HG03139 (cell line): ENCODE measurements at regions not wholly inside any gene's neighbourhood (a gene's known extent, or its start where the extent isn't known, plus 50 kb on each side); places are given as distances from the start of the nearest gene placed in this dataset.

Experiments
- ATAC-seq: cut with Tn5 transposase; IDR thresholded peaks from one replicate; pipeline ENCODE4 v1.9.1; 2021; ENCODE audit not compliant: unreplicated experiment

DNA sequence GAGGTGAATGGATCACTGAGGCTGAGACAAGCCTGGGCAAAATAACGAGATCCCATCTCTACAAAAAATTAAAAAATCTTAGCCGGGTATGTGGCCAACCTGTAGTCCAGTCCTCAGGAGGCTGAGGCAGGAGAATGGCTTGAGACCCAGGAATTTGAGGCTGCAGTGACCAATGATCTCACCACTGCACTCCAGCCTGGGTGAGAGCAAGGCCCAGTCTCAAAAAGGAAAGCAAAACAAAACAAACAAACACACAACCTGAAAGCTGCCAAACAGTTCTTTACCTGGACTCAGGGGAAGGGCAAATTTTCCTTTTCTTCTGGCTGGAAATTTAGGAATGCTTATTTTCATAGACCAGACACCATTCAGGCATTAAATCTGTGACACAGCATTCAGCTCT, 163.1 kb upstream of the FAT1 start:
- ATAC-seq: no peak

DNA sequence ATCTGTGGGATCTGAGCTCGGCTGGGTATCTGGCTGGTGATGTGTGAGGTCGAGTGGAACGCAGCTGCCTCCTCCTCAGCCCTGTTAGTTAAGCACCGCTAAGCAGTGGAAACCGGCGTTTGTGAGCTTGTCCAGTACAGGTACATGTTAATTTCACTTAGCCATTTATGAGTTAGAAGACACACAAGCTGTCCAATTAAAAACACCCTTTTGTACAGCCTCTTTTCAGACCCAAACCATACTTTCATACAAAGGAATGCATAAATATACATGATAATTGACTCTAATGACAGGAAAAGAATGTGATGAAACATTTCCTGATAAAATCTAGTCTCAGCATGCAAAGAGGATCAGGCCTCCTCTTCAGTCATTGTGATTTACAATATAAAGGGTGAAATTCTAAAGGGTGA, 163.6 kb upstream of the FAT1 start:
- no peak for ATAC-seq

DNA sequence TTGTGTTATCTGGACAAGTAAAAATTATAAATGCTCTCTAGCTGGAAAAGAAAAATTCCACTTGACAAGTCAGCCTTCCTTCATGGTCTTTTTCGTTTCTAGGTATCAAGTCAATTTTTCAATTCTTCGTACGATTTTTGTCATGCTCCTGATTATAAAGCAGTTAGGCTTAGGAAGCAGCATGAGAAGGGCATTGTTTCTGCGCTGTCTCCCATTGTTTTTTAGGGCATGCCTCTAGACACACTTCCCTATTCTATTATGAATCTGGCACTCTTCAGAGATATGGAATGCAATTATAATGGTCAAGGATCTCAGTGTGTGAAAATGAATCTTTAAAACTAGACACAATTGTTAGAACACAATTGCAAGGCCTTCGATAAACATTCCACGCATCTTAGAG, 164.1 kb upstream of the FAT1 start:
- no peak for ATAC-seq

DNA sequence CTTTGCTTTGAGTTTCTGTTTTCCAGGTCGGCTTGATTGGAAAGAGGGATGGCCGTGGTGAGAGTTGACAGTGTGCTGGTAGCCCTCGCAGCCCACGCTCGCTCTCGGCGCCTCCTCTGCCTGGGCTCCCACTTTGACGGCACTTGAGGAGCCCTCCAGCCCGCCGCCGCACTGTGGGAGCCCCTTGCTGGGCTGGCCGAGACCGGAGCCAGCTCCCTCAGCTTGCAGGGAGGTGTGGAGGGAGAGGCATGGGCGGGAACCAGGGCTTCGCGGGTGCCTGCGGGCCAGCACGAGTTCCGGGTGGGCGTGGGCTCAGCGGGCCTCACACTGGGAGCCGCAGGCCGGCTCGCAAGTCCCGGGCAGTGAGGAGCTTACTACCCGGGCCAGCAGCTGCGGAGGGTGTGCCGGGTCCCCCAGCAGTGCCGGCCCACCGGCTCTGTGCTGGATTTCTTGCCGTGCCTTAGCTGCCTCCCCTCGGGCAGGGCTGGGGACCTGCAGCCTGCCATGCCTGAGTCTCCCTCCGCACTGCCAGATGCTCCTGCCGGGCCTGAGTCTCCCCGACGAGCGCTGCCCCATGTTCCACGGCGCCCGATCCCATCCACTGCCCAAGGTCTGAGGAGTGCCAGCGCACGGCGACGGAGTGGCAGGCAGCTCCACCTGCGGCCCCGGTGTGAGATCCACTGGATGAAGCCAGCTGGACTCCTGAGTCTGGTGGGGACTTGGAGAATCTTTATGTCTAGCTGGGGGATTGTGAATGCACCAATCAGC, 166.4 kb upstream of the FAT1 start:
- ATAC-seq: no peak

DNA sequence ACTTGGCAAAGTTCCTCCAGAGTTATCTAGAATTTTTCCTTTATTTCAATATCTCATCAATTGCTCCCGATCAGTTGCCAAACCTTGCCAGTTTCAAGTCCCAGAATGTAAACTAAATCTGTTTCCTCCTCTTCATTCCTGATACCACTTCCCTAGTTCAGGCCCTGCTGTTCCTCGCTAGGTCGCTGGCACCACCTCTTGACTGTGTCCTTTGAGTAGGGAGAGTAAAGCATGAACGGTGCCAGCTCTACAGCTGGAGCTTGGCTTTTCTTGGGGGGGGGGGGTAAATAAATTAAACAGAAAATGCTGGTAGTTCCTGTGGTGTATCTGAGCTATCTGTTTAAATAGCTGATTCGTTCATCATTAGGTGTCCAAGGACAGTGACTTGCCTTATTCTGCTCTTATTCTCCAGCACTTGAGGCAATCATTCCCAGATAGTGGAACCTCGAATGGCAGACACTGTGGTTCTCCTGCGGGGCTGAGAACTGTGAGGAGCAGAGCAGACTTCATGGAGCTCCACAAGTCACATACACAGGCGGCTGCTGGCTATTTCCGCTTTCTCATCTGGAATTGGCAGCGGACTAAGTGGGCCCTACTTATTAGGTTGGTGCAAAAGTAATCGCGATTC, 168.3 kb upstream of the FAT1 start:
- no peak for ATAC-seq

DNA sequence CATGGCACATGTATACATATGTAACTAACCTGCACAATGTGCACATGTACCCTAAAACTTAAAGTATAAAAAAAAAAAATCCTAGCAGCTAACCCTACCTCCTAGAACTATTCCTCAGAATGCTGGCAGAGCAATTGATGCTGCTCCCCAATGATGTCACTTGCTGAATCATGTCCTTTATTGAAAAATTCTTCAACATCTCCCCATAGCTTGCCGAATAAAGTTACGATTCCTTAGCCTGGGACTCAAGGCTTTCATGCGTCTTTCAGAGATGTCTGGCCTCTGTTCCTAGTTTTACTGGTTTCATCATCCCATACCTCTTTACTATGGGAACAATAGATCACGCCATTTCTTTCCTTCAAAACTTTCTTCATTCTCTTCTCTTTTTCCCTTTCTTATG, 174.7 kb upstream of the FAT1 start:
- no peak for ATAC-seq

DNA sequence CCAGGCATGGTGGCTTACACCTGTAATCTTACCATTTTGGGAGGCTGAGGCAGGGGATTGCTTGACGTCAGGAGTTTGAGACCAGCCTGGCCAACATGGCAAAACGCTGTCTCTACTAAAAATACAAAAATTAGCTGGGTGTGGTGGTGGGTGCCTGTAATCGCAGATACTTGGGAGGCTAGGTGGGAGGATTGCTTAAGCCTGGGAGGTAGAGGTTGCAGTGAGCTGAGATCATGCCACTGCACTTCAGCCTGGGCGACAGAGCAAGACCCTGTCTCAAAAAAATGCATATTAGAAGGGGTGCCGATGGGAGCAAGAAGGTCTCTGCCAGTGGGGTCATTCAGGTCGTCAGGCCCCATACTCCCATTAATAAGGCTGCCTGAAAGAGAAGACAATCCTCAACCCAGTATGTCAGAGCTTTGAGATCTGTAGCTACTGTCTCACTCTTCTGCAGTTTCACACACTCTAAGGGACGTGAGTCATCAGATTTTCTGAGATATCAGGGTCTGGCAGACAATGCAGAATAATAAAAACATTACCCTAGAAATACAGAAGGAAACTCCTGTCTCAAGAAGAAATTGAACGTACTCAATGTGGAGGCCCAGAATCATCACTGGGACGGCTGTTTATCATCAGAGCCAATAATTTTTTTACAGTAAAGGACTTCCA, 176.7 kb upstream of the FAT1 start:
- no peak for ATAC-seq

DNA sequence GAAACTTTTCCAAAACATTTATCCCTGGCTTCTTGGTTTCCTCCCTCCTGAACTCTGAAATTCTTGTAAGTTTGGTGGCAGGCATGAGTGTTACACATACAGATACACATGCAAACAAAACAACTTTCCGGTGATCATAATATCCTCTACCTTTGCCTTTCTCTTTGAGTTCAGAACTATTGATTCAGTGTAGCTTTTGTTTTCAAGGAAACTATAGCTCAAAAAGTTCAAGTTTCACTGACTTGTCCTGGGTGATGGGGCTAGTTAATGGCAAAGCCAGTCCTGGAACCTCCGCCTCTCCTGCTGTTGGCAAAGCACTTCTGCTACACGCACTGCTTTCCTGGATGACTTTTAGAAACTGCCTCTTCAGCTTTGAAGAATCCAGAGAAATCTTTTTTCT, 177.3 kb upstream of the FAT1 start:
- no peak for ATAC-seq

DNA sequence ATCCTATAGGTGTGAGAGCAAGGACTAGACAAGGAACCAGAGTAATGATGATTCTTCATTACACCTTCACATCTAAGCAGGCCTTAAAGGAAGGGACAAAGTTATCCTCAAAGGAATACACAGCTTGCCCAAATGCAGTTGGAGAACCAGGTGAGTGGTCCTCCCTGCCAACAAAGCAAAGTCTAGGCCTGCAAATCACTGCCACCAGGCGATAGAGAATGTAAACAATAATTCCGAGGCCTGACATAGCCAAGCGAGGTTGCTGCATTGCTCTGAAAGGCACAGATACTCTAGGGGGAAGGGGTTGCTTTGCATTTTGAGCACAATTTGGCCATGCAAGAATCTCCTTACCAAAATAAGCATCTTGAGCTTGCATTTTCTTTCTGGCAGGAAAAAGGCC, 178.2 kb upstream of the FAT1 start:
- ATAC-seq: no peak

DNA sequence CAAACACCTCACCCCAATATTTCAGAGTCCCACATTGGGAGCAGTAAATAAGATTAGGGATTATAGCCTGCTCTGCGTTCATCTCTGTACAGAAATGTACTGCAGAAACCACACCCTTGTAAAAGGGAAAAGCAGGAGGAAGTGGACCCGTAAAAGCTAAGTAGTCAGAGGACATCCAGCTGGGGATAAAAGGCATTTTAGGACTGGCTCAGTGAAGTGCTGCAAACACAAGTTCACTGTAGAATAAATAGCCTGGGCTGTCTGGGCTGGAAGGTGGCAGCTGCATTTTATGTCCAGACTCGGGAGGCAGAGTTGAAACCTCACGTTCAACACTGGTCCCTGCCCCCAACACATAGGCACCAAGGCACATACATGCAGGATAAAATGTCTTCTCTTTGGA, 178.7 kb upstream of the FAT1 start:
- no peak for ATAC-seq

DNA sequence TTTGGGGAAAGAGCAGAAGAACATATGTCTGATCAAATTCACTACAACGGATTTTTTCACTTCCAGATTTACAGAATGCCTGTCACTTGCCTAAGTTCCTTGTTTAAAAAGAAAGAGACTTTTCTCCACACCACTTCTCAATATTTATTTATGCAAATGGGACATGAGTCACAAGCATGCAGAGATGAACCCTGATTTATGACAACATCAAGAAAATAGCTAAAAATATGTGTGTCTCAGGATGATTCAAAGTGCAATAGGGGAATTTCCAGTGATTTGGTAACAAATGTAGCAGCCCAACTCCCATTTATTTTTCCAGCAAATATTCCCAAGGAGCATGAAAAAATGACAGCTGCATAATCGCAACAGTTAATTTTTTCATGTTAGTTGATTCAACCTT, 180.4 kb upstream of the FAT1 start:
- no peak for ATAC-seq

DNA sequence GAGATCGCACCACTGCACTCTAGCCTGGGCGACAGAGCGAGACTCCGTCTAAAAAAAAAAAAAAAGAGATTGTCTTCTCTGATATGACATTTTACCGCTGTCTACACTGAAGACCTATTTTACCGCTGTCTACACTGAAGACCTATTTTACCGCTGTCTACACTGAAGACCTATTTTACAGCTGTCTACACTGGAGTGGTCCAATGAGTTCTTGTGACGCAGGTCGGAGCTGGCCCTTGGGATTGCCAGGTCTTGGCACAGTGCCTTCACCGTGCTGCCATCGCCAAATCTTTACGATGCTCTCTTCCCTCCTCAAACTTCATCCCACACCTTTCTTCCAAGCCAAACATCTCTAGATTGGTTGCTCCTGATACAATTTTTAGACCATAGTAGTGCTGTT, 183.1 kb upstream of the FAT1 start:
- ATAC-seq: no peak

DNA sequence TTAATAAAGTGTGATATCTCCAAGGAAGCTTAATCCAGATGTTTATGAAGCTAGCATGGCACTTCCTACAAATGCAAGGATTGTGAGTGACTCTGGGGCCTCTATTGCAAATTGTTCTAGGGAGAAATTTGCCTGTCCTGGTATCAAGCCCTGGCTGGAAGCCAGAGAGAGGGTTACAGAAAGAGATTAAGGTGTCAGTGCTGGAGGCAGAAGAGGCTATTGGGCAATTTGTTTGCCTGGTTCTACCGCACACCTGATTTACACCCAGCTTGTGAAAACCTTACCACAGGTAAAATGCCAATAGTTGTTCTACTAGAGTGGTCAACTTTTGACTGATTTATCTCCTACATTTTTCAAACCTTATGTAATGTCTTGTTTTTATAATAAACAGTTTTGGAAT, 186.7 kb upstream of the FAT1 start:
- ATAC-seq: no peak

DNA sequence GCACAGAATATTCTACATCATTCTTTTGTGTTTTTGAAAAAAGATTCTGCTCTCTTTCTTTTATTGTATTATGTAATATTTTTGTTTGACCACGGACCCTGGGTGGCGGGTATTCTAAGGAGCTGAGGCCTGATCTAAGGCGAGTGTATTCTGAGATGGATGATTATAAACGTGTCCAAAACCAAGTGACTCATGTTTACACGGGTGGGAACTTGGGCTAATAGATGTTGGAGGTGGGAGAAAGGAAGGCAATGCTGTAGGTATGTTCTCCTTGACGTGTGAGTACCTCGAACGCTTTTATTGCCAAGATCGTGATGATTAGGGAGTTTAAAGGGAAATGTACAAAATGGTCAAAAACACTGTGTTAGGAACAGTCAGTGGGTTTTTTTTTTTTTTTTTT, 188.9 kb upstream of the FAT1 start:
- ATAC-seq: no peak

DNA sequence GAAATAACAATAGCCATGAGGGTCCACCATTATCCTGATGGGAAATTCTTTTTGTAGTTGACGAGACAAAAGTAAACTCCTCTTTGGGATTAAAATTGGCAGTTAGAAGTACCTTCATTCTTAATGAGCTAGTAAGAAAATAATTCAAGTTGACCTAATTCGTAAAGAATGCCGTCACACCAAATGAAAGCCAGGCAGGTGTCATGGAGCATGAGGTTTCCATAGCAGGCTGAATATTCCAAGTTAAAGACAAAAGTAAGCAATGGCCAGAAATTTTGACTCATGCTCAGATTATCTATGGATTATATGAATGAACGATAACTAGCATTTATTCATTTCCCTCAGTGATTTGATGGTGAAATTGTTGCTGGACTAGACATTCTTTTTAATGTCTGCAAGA, 192.2 kb upstream of the FAT1 start:
- ATAC-seq: no peak

DNA sequence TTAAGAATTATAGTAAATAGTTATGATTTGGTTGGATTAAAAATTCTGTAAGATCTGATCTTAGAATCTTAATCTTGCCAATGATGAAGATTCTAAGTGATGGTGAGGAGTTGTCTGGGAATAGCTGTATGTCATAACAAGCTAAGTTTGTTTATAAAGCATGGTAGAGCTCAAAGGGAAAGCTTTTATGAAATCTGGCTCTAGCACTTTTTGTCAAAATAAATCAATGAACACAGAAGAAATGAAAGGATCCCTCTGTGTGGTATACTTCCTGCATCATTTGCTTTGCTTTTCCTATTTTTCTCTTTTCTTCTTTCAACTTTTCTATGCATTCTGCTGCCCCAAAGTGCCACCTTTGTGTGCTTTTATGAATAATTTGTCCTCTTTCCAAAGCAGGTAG, 193.5 kb upstream of the FAT1 start:
- no peak for ATAC-seq

DNA sequence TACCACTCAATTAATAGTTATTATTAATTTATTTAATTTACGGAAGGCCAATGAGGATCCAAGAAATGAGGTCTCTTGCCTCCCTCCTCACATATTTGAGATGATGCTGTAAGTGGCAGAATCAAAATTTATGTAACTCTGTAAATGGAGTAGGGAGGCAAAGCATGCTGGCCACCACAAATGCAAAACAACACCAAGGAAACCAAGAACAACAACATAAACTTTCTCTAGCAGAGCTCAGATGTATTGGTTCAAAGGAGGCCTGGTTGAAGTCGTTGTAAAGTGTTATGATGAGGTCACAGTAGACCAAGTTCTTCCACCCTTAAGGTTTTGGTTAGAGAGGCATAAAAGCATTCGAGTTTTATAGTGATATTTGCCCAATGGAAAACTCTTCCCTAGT, 194.8 kb upstream of the FAT1 start:
- ATAC-seq: no peak

DNA sequence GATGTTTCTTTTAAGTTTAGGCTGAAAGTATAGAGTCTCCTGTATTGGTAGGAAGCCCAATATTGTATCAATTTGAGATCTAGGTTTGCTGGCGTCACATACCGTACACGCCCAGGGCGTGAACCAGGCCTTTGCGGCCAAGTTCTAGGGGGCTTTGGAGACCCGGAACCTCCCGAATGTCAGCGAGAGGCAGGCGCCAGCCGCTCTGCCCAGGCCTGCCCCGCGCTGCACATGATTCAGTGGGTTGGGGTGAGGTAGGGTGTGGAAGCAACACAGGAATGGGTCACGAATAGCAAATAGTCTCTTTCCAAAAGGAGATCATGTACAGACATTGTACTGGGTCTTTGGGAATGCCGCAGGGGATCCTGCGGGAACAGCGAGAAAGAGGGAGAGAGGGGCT, 195.7 kb upstream of the FAT1 start:
- no peak for ATAC-seq

DNA sequence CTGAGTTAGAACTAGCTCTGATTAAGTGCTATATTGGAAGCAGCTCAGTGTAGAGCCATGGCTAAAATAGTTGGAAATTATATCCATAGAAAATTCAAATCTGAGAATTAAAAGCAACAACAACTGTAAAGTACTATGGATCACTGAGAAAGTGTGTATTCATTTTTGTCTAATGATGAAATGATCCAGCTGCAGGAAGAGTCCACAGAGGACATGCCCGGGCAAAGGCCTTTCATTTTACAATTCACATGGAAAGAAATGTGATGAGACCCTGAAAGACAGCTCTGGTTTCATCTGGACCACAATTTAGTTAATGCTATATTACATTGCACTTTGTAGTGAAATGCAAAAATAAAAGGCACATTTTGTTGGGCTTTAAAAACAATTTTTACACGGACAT, 196.8 kb upstream of the FAT1 start:
- no peak for ATAC-seq

DNA sequence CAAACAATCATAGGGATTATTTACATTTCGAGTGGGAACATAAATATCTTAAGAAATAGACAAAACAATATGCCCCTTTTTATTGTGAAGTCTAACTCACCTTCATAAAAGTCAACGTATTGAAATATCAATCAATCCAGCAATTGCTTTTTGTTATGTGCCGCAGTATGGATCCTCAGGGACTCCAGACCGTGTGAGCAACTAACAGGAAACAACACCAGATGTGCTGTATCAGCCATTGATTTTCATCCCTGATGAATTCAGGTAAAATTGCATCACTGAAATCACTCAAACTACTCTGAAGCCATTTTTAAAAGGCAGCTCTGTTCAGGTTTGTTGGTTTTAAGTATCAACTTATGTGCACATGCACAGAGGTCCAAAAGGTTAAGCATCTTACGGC, 197.3 kb upstream of the FAT1 start:
- ATAC-seq: no peak

DNA sequence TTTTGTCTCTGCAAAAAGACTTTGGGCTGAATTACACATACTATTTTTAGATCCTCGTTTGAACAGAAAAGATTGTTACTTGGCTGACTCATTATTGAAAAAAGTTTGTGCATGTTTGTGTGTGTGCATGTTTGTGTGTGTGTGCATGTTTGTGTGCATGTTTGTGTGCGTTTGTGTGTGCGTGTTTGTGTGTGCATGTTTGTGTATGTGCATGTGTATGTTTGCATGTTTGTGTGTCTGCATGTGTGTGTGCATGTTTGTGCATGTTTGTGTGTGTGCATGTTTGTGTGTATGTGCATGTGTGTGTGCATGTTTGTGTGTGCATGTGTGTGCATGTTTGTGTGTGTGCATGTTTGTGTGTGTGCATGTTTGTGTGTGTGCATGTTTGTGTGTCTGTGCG, 201.1 kb upstream of the FAT1 start:
- ATAC-seq: no peak

DNA sequence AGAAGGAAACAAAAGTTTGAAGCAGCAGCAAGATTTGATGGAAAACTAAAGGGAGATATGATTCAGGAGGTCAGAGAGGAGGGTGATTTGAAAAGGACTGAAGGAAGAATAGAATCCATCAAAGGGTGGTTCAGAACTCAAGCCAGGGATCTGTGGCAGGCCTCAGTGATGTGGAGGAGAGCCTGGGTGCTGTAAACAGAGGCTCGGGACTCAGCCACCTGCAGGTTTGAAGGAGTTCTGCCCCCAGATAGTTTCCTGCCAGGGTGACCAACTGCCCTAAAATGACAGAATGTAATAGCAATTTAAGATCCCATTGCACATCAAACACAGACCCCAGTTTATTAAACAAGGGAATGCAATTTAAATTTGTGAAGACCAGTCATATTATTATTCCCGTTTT, 204.0 kb upstream of the FAT1 start:
- ATAC-seq: no peak

DNA sequence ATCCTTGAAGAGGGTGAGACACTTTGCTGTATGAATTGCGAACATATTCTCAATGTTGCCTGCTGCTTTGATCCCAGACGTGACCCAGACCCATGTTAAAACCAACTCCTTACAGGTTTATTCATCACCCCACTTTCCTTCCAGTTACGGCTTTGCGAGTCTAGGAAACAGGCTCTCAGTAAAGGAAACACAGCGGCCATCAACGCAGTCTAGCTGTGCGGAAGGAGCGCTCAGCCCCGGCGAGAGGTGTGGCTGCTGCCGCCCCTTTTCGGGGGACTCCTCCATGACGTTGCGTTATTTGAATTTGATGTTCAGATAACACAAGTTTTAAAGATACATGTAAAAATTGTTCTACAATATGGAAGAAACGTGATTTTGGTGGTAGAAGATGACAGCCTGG, 206.4 kb upstream of the FAT1 start:
- no peak for ATAC-seq
